GM19395 (cell line): ENCODE measurements at regions not wholly inside any gene's neighbourhood (a gene's known extent, or its start where the extent isn't known, plus 50 kb on each side); places are given as distances from the start of the nearest gene placed in this dataset.

ENCODE experiments used
- ATAC-seq: cut with Tn5 transposase; IDR thresholded peaks from one replicate; pipeline ENCODE4 v1.9.1; 2021; ENCODE audit warnings: mild to moderate bottlenecking, moderate library complexity; ENCODE audit not compliant: unreplicated experiment

GRCh38 chr2:237262838-237263771 lies 150.9 kb downstream of the COL6A3 start:
- no peak for ATAC-seq

- ATAC-seq = no peak
These were observed 149.3 kb downstream of the COL6A3 start for GRCh38 chr2:237264480-237265219.

- no peak for ATAC-seq
These were observed 145.8 kb downstream of the COL6A3 start for GRCh38 chr2:237268004-237268708.

GRCh38 chr2:237269138-237269875 lies 144.7 kb downstream of the COL6A3 start:
- no peak for ATAC-seq

- no peak for ATAC-seq
These were observed 143.4 kb downstream of the COL6A3 start for GRCh38 chr2:237270520-237270919.

GRCh38 chr2:237271698-237272652 lies 142.0 kb downstream of the COL6A3 start:
- no peak for ATAC-seq
